DOHH2 (cell line): ENCODE measurements at regions not wholly inside any gene's neighbourhood (a gene's known extent, or its start where the extent isn't known, plus 50 kb on each side); places are given as distances from the start of the nearest gene placed in this dataset.

ENCODE experiments used
- CTCF ChIP-seq: fragments of 200-600 bp; sonication (generic); IDR thresholded peaks from one replicate; pipeline ENCODE4 v1.5.1; 2014; ENCODE audit warnings: antibody characterized with exemption, mild to moderate bottlenecking, low read depth, low read length; ENCODE audit not compliant: poor library complexity, severe bottlenecking
- EZH2phosphoT487 ChIP-seq: fragments of 200-600 bp; sonication (generic); IDR thresholded peaks from 2 replicates; pipeline ENCODE4 v1.6.1; 2017; ENCODE audit warnings: borderline replicate concordance, mild to moderate bottlenecking, antibody characterized with exemption, low read length, moderate library complexity, mixed read lengths

GRCh38 chr6:49327005-49327404, 136.0 kb downstream of the MMUT start:
- TF ChIP-seq CTCF: no peak
- no peak for TF ChIP-seq EZH2phosphoT487
